Omental fat pad (tissue), 3 donors: ENCODE measurements at regions not wholly inside any gene's neighbourhood (a gene's known extent, or its start where the extent isn't known, plus 50 kb on each side); places are given as distances from the start of the nearest gene placed in this dataset.

Experiments
- ATAC-seq: fragments of 150-250 bp; one replicate; pipeline ENCODE4 v1.9.1; 2016; ENCODE audit warnings: mild to moderate bottlenecking, moderate library complexity; ENCODE audit not compliant: low FRiP score
- DNase-seq: peaks from one replicate; pipeline ENCODE4 v3.0.0-alpha.2; 2019; ENCODE audit warnings: low spot score
- CTCF ChIP-seq, 3 donors: fragments of 450-650 bp; IDR thresholded peaks; one replicate each; pipeline ENCODE4 v1.5.1; 2016 to 2017; ENCODE audit warnings: antibody characterized with exemption in 3 of 3, mild to moderate bottlenecking in 3 of 3, moderate library complexity in 2 of 3

- no peak for ATAC-seq
- DNase-seq: no peak
- TF ChIP-seq CTCF (IDR thresholded peaks at IDR 0.05): no peak
Measured at GRCh38 chr1:42037161-42037560, 116.0 kb upstream of the GUCA2B start.

DNA sequence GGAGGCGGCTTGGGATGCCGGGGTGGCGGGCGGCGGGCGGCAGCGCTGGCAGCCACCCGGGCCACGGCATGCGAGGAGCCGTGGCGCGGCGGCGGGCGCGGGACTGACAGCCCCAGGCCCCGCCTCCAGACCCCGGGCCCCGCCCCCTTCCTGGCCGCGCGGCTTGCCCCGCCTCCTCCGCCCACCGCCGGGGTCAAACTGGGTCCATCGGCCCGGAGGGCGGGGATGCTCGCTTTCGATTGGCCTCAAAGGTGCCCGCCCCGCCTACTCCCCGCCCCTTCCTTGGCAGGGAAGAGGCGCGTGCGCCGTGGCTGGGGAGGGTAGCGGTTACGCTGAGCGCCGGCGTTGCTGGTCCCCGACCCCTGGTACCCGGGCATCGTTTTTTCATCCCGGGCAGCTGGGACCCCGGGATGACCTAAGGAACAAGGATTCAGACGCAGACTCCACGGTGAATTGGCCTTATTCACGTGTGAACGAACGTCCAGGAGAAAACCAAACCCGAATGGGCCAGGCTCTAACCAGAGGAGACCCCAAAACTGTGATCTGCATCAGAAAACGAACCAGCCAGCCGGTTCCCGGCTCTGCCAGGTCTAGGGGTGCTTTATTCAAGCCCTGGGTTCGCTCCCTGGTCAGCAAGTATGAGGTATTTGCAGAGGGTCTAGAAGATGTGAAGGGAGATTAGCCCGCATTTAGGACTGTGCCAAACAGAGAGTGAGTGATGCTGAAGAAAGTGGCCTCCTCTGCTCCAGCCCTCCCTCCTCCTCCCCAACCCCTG is 117.2 kb upstream of the GUCA2B start:
- ATAC-seq (peak; percentile 96), DNase-seq (peak; percentile 93)

DNA sequence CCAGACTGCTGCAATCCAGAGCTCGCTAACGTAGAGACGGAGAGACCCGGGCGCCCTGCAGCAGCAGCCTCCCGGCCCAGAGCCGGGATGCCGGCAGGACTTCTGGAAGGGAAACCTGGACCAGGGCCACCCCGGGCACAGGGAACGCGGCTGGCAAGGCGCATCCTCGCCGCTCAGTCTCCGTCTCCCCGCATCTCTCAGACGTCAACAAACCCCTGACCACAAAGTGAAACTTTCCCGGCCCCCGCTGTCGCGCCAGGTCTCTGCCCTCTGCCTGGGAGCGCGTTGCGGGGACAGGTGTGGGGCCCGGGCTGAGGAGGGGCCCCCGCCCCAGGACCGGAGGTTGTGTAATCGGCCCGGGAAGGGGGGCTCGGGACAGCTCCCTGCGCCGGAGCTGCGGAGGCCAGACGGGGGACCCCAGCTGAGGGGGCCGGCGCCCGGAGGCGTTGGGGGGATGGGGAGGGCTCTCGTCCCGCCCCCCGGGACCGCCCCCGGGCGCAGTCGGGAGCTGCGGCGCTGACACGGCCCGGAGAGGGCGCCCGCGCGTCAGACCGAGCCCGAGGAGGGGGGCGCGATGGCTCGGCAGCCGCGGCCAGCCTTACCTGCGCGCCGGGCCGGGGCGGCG is 116.6 kb upstream of the HIVEP3 start:
- TF ChIP-seq CTCF (IDR thresholded peaks at IDR 0.05): no peak
- peak; percentile 92 for ATAC-seq
- DNase-seq: no peak

More for the DNA sequence above, 117.2 kb upstream of the GUCA2B start:
- TF ChIP-seq CTCF (IDR thresholded peaks at IDR 0.05): no peak

GRCh38 chr1:42034426-42034825 is 115.7 kb upstream of the HIVEP3 start:
- no peak for DNase-seq
- TF ChIP-seq CTCF (IDR thresholded peaks at IDR 0.05): no peak
- no peak for ATAC-seq

DNA sequence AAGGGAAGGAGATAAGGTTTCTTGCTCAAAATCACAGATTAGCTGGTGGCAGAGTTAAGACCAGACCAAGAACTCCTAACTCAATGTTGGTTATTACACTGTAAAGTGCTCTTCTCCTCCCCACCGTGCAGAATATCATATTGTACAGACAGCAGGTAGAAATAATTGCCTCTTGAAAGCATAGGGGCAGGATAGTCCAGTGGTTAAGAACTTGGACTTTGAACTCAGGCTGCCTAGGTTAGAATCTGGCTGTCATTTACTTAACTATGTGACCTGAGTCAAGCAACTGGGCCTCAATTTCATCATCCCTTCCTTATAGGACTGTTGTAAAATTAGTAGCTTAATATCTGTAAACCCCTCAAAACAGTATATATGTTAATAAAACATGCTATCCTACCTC is 114.9 kb upstream of the HIVEP3 start:
- DNase-seq (no peak), ATAC-seq (no peak)
- no peak for TF ChIP-seq CTCF (IDR thresholded peaks at IDR 0.05)

GRCh38 chr1:42017730-42018129 is 99.0 kb upstream of the HIVEP3 start:
- TF ChIP-seq CTCF (IDR thresholded peaks at IDR 0.05): no peak
- DNase-seq (no peak), ATAC-seq (no peak)

GRCh38 chr1:42017259-42017658 is 98.5 kb upstream of the HIVEP3 start:
- ATAC-seq (no peak), DNase-seq (no peak)
- no peak for TF ChIP-seq CTCF (IDR thresholded peaks at IDR 0.05)
